ENCODE measurements at regions not wholly inside any gene's neighbourhood (a gene's known extent, or its start where the extent isn't known, plus 50 kb on each side); places are given as distances from the start of the nearest gene placed in this dataset.

GRCh38 chrX:7294483-7294882 lies 146.5 kb upstream of the PUDP start:
- no peak overlapping the region for H3K9ac ChIP-seq (ENCODE audit: control insufficient read depth, extremely low read depth, insufficient read depth, low read length)
- no peaks in the 10 kb centered on the region for H3K4me1 ChIP-seq (ENCODE audit: control insufficient read depth, extremely low read depth, insufficient read depth, low read length)
- H3K4me2 ChIP-seq (ENCODE audit: control insufficient read depth, extremely low read depth, insufficient read depth, low read depth, low read length), result no peak overlapping the region
- no peaks in the 10 kb centered on the region for H3K9me3 ChIP-seq (ENCODE audit: control insufficient read depth, low read depth, low read length)
- TF ChIP-seq EZH2 (IDR thresholded peaks at IDR 0.05; ENCODE audit: low read length) (no peak), CTCF (optimal IDR thresholded peaks at IDR 0.05 in 1 of 3, IDR thresholded peaks at IDR 0.05 in 1 of 3, conservative IDR thresholded peaks at IDR 0.05 in 1 of 3; ENCODE audit: extremely low read depth in 1 of 3, insufficient read depth in 2 of 3, low read length in 3 of 3) (no peak)
- no peak overlapping the region for H3K4me3 ChIP-seq (ENCODE audit: control insufficient read depth in 2 of 3, extremely low read depth in 1 of 3, insufficient read depth in 2 of 3, low read depth in 1 of 3, low read length in 3 of 3)
- H3K79me2 ChIP-seq (ENCODE audit: control insufficient read depth, insufficient read depth, low read length), result no peaks in the 10 kb centered on the region
- dilution Hi-C loops (cut with MboI; ENCODE audit: extremely low pct_ligation_motif_present, low sequenced_read_pairs), result no loop called here
- no peaks in the 10 kb centered on the region for H3K27me3 ChIP-seq (ENCODE audit: control insufficient read depth, extremely low read depth, insufficient read depth, low read length)
- H2AFZ ChIP-seq (ENCODE audit: control insufficient read depth, low read length), result no peak overlapping the region
- H3K36me3 ChIP-seq (ENCODE audit: control insufficient read depth in 2 of 2, extremely low read depth in 1 of 2, insufficient read depth in 2 of 2, low read length in 2 of 2), result no peaks in the 10 kb centered on the region
- FAIRE-seq, result no peak
- DNase-seq (ENCODE audit: low read depth, low spot score), result no peak
- H3K9me1 ChIP-seq (ENCODE audit: control insufficient read depth, extremely low read depth, insufficient read depth, low read length), result no peaks in the 10 kb centered on the region
- no peaks in the 10 kb centered on the region for H4K20me1 ChIP-seq (ENCODE audit: control insufficient read depth, extremely low read depth, insufficient read depth, low read length)
- no peak overlapping the region for H3K27ac ChIP-seq (ENCODE audit: control insufficient read depth, insufficient read depth, low read length)

GRCh38 chrX:7286168-7286837 lies 138.3 kb upstream of the PUDP start:
- no peaks in the 10 kb centered on the region for H3K27me3 ChIP-seq (ENCODE audit: control insufficient read depth, extremely low read depth, insufficient read depth, low read length)
- TF ChIP-seq EZH2 (IDR thresholded peaks at IDR 0.05; ENCODE audit: low read length) (no peak), CTCF (optimal IDR thresholded peaks at IDR 0.05 in 1 of 3, IDR thresholded peaks at IDR 0.05 in 1 of 3, conservative IDR thresholded peaks at IDR 0.05 in 1 of 3; ENCODE audit: extremely low read depth in 1 of 3, insufficient read depth in 2 of 3, low read length in 3 of 3) (no peak)
- dilution Hi-C loops (cut with MboI; ENCODE audit: extremely low pct_ligation_motif_present, low sequenced_read_pairs), result no loop called here
- H3K4me1 ChIP-seq (ENCODE audit: control insufficient read depth, extremely low read depth, insufficient read depth, low read length), result no peaks in the 10 kb centered on the region
- no peaks in the 10 kb centered on the region for H3K9me1 ChIP-seq (ENCODE audit: control insufficient read depth, extremely low read depth, insufficient read depth, low read length)
- DNase-seq (ENCODE audit: low read depth, low spot score) (no peak), FAIRE-seq (no peak)
- H3K36me3 ChIP-seq (ENCODE audit: control insufficient read depth in 2 of 2, extremely low read depth in 1 of 2, insufficient read depth in 2 of 2, low read length in 2 of 2), result no peaks in the 10 kb centered on the region
- H4K20me1 ChIP-seq (ENCODE audit: control insufficient read depth, extremely low read depth, insufficient read depth, low read length), result no peaks in the 10 kb centered on the region
- no peak overlapping the region for H3K27ac ChIP-seq (ENCODE audit: control insufficient read depth, insufficient read depth, low read length)
- no peak overlapping the region for H2AFZ ChIP-seq (ENCODE audit: control insufficient read depth, low read length)
- H3K9me3 ChIP-seq (ENCODE audit: control insufficient read depth, low read depth, low read length), result no peaks in the 10 kb centered on the region
- H3K9ac ChIP-seq (ENCODE audit: control insufficient read depth, extremely low read depth, insufficient read depth, low read length), result no peak overlapping the region
- no peak overlapping the region for H3K4me3 ChIP-seq (ENCODE audit: control insufficient read depth in 2 of 3, extremely low read depth in 1 of 3, insufficient read depth in 2 of 3, low read depth in 1 of 3, low read length in 3 of 3)
- H3K79me2 ChIP-seq (ENCODE audit: control insufficient read depth, insufficient read depth, low read length), result no peaks in the 10 kb centered on the region
- no peak overlapping the region for H3K4me2 ChIP-seq (ENCODE audit: control insufficient read depth, extremely low read depth, insufficient read depth, low read depth, low read length)

All from keratinocyte (primary cell).